ENCODE measurements at regions not wholly inside any gene's neighbourhood (a gene's known extent, or its start where the extent isn't known, plus 50 kb on each side); places are given as distances from the start of the nearest gene placed in this dataset.

GRCh38 chr5:124847907-124848306 lies 101.5 kb upstream of the ZNF608 start:
- no peak for TF ChIP-seq EZH2phosphoT487 (IDR thresholded peaks at IDR 0.05; ENCODE audit: borderline replicate concordance, low read length)
- TF ChIP-seq CTCF (conservative IDR thresholded peaks at IDR 0.05; ENCODE audit: low read depth, low read length): no peak
